Neural cell (in vitro differentiated cells): ENCODE measurements at regions not wholly inside any gene's neighbourhood (a gene's known extent, or its start where the extent isn't known, plus 50 kb on each side); places are given as distances from the start of the nearest gene placed in this dataset.

Experiments used
- H2AFZ ChIP-seq: fragments of 200-600, 300-800 bp; sonication (generic), shearing (Covaris generic); 2 replicates; pipeline ENCODE4 v1.6.0; 2014; ENCODE audit warnings: low read depth, mild to moderate bottlenecking, antibody characterized with exemption, low read length, moderate library complexity
- H3F3A ChIP-seq: fragments of 200-600 bp; shearing (Covaris generic); 2 replicates; pipeline ENCODE4 v1.6.1; 2016; ENCODE audit warnings: mild to moderate bottlenecking, moderate library complexity, mixed read lengths, antibody characterized with exemption, low read length; ENCODE audit not compliant: insufficient read depth, poor library complexity, severe bottlenecking
- H3K27ac ChIP-seq: fragments of 200-600, 300-800 bp; sonication (generic), shearing (Covaris generic); 2 replicates; pipeline ENCODE4 v1.5.1; 2014; ENCODE audit warnings: mild to moderate bottlenecking, low read length, moderate library complexity
- H3K27me3 ChIP-seq: fragments of 300-800, 200-600 bp; sonication (generic), shearing (Covaris generic); 2 replicates; pipeline ENCODE4 v1.6.0; 2014; ENCODE audit warnings: mild to moderate bottlenecking, low read depth, low read length, moderate library complexity; ENCODE audit not compliant: insufficient read depth
- H3K36me3 ChIP-seq: fragments of 300-800, 200-600 bp; sonication (generic), shearing (Covaris generic); 2 replicates; pipeline ENCODE4 v1.5.1; 2014; ENCODE audit warnings: mild to moderate bottlenecking, antibody characterized with exemption, low read length, moderate library complexity; ENCODE audit not compliant: insufficient read depth
- H3K4me2 ChIP-seq: fragments of 300-800, 200-600 bp; sonication (generic), shearing (Covaris generic); 2 replicates; pipeline ENCODE4 v1.6.0; 2014; ENCODE audit warnings: mild to moderate bottlenecking, low read length
- H3K4me3 ChIP-seq: fragments of 300-800, 200-600 bp; sonication (generic), shearing (Covaris generic); 2 replicates; pipeline ENCODE4 v1.5.1; 2014; ENCODE audit warnings: mild to moderate bottlenecking, low read length, moderate library complexity
- H3K79me2 ChIP-seq: fragments of 200-600 bp; shearing (Covaris generic); replicated peaks from 2 replicates; pipeline ENCODE4 v1.6.0; 2014; ENCODE audit warnings: mild to moderate bottlenecking, low read length, moderate library complexity; ENCODE audit not compliant: insufficient read depth
- H3K9ac ChIP-seq: fragments of 300-800, 200-600 bp; sonication (generic), shearing (Covaris generic); 2 replicates; pipeline ENCODE4 v1.6.1; 2016; ENCODE audit warnings: mild to moderate bottlenecking, low read length, mixed read lengths
- H3K9me2 ChIP-seq: fragments of 200-600 bp; shearing (Covaris generic); 2 replicates; pipeline ENCODE4 v1.6.1; 2016; ENCODE audit warnings: mild to moderate bottlenecking, low read length, mixed read lengths; ENCODE audit not compliant: insufficient read depth
- H3K9me3 ChIP-seq: fragments of 200-600, 300-800 bp; sonication (generic), shearing (Covaris generic); 2 replicates; pipeline ENCODE4 v1.6.1; 2016; ENCODE audit warnings: mild to moderate bottlenecking, mixed run types, low read length, moderate library complexity, mixed read lengths
- H4K20me1 ChIP-seq: fragments of 200-600 bp; shearing (Covaris generic); 2 replicates; pipeline ENCODE4 v1.6.1; 2016; ENCODE audit warnings: mild to moderate bottlenecking, mixed run types; ENCODE audit not compliant: insufficient read depth
- EP300 ChIP-seq: fragments of 450-650 bp; conservative IDR thresholded peaks from 2 replicates; pipeline ENCODE4 v1.6.1; 2014; ENCODE audit warnings: antibody characterized with exemption, mild to moderate bottlenecking, moderate library complexity; ENCODE audit not compliant: poor library complexity, severe bottlenecking
- EZH2 ChIP-seq: fragments of 200-600, 300-800 bp; shearing (Covaris generic), sonication (generic); IDR thresholded peaks from 2 replicates; pipeline ENCODE4 v1.6.1; 2014; ENCODE audit warnings: antibody characterized with exemption, low read length, borderline replicate concordance, mild to moderate bottlenecking; ENCODE audit not compliant: insufficient read depth, poor library complexity, severe bottlenecking
- MXI1 ChIP-seq: fragments of 450-650 bp; conservative IDR thresholded peaks from 2 replicates; pipeline ENCODE4 v1.6.1; 2014; ENCODE audit warnings: antibody characterized with exemption, mild to moderate bottlenecking; ENCODE audit not compliant: poor library complexity, severe bottlenecking
- POLR2AphosphoS5 ChIP-seq: IDR thresholded peaks from 2 replicates; pipeline ENCODE4 v1.6.1; 2012
- RAD21 ChIP-seq: fragments of 450-650 bp; conservative IDR thresholded peaks from 2 replicates; pipeline ENCODE4 v1.6.1; 2014; ENCODE audit warnings: antibody characterized with exemption, mild to moderate bottlenecking, moderate library complexity
- SMC3 ChIP-seq: fragments of 450-650 bp; conservative IDR thresholded peaks from 2 replicates; pipeline ENCODE4 v1.6.1; 2014; ENCODE audit warnings: antibody characterized with exemption, mild to moderate bottlenecking, moderate library complexity; ENCODE audit not compliant: poor library complexity
- TAF1 ChIP-seq: IDR thresholded peaks from 2 replicates; pipeline ENCODE4 v1.6.1; 2012; ENCODE audit warnings: low read depth
- TF ChIP-seq, protein P1 (sequence below): fragments of 450-650 bp; IDR thresholded peaks from 2 replicates; pipeline ENCODE4 v1.5.1; 2014; ENCODE audit warnings: antibody characterized with exemption, mild to moderate bottlenecking, moderate library complexity; ENCODE audit not compliant: poor library complexity, severe bottlenecking
- TF ChIP-seq, protein P2 (sequence below): IDR thresholded peaks from 2 replicates; pipeline ENCODE4 v1.6.1; 2012; ENCODE audit warnings: borderline replicate concordance

DNA sequence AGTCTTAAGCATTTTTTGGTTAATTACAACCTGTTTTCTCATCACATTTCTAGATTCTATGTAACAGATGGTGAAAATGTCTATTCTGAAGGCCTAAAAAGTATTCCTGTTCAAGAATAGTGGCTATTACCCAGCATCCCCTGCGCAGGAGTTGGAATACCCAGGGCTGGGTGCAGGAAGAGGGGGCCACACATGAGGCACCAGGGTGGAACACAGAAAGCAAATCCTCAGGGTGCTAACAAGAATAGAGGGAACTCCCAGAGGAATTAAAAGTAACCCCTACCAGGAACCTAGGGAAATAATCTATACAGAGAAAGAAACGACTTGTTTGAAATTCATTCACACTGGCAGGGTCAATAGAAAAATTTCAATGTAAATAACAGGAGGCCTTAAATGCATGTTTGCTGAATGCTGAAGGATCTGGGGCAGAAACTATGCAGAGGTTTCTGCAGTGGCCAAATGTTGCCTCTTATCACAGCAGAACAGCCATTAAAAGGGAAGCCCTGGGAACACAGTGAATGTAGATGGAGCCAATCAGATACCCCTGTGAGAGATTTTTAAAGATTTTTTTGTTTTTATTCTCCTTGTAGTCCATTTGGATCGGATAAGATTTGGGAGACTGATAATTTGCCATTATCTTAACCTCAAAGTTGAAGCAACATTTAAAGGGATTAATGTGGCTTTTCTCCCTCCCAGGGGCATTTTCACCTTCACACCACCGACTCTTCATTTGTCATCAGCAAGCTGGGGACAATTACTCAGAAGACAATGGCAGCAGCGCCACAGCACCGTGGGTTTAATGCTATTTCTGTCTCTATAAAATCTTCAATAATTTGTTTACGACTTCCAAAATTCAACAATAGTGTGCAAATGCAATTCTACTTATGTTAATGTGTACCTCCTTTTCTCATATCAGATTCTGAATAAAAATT, 196.0 kb upstream of the PSMD7 start:
- Histone ChIP-seq H3K4me2 (peak overlapping the region; percentile 66), H3K27me3 (no peaks in the 10 kb centered on the region), H4K20me1 (no peaks in the 10 kb centered on the region), H3K9me3 (no peaks in the 10 kb centered on the region), H3K9me2 (no peaks in the 10 kb centered on the region), H3K36me3 (no peaks in the 10 kb centered on the region), H3F3A (peaks cover 14% of the 10 kb centered on the region), H3K9ac (peak overlapping the region; percentile 47), H3K4me3 (peak overlapping the region; percentile 46), H3K79me2 (no peaks in the 10 kb centered on the region), H2AFZ (no peak overlapping the region), H3K27ac (peak overlapping the region; percentile 86)
- TF ChIP-seq EP300 = peak; percentile 5
- no peak for TF ChIP-seq RAD21

DNA sequence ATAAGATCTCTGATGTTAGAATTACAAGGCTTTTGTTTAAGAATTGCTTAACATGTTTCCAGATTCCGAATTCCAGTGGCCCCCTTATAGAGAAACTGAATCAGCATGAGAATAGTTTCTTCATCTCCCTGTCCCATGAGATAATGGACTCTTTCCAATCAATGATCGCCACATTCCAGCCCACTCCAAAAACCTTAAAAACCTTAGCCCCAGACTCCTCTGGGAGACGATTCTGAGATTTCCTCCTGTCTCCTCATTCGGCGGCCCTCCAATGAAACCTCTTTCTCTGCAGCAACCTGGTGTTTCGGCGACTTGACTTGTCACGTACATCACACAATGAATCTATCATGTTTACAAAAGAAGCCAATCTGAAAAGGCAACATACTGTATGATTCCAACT, 197.1 kb upstream of the PSMD7 start:
- Histone ChIP-seq H3F3A (peaks cover 14% of the 10 kb centered on the region), H2AFZ (no peak overlapping the region), H3K27me3 (no peaks in the 10 kb centered on the region), H3K36me3 (no peaks in the 10 kb centered on the region), H3K4me3 (no peak overlapping the region), H3K4me2 (no peak overlapping the region), H3K9me3 (no peaks in the 10 kb centered on the region), H3K9me2 (no peaks in the 10 kb centered on the region), H4K20me1 (no peaks in the 10 kb centered on the region), H3K9ac (no peak overlapping the region), H3K27ac (peak overlapping the region; percentile 86), H3K79me2 (no peaks in the 10 kb centered on the region)
- TF ChIP-seq POLR2AphosphoS5 (no peak), MXI1 (no peak), TAF1 (no peak), RAD21 (no peak), SMC3 (no peak), EP300 (no peak), EZH2 (no peak)
- TF ChIP-seq, protein P1, sequence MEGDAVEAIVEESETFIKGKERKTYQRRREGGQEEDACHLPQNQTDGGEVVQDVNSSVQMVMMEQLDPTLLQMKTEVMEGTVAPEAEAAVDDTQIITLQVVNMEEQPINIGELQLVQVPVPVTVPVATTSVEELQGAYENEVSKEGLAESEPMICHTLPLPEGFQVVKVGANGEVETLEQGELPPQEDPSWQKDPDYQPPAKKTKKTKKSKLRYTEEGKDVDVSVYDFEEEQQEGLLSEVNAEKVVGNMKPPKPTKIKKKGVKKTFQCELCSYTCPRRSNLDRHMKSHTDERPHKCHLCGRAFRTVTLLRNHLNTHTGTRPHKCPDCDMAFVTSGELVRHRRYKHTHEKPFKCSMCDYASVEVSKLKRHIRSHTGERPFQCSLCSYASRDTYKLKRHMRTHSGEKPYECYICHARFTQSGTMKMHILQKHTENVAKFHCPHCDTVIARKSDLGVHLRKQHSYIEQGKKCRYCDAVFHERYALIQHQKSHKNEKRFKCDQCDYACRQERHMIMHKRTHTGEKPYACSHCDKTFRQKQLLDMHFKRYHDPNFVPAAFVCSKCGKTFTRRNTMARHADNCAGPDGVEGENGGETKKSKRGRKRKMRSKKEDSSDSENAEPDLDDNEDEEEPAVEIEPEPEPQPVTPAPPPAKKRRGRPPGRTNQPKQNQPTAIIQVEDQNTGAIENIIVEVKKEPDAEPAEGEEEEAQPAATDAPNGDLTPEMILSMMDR = no peak
- TF ChIP-seq, protein P2, sequence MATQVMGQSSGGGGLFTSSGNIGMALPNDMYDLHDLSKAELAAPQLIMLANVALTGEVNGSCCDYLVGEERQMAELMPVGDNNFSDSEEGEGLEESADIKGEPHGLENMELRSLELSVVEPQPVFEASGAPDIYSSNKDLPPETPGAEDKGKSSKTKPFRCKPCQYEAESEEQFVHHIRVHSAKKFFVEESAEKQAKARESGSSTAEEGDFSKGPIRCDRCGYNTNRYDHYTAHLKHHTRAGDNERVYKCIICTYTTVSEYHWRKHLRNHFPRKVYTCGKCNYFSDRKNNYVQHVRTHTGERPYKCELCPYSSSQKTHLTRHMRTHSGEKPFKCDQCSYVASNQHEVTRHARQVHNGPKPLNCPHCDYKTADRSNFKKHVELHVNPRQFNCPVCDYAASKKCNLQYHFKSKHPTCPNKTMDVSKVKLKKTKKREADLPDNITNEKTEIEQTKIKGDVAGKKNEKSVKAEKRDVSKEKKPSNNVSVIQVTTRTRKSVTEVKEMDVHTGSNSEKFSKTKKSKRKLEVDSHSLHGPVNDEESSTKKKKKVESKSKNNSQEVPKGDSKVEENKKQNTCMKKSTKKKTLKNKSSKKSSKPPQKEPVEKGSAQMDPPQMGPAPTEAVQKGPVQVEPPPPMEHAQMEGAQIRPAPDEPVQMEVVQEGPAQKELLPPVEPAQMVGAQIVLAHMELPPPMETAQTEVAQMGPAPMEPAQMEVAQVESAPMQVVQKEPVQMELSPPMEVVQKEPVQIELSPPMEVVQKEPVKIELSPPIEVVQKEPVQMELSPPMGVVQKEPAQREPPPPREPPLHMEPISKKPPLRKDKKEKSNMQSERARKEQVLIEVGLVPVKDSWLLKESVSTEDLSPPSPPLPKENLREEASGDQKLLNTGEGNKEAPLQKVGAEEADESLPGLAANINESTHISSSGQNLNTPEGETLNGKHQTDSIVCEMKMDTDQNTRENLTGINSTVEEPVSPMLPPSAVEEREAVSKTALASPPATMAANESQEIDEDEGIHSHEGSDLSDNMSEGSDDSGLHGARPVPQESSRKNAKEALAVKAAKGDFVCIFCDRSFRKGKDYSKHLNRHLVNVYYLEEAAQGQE = no peak
